ENCODE measurements at regions not wholly inside any gene's neighbourhood (a gene's known extent, or its start where the extent isn't known, plus 50 kb on each side); places are given as distances from the start of the nearest gene placed in this dataset.

DNA sequence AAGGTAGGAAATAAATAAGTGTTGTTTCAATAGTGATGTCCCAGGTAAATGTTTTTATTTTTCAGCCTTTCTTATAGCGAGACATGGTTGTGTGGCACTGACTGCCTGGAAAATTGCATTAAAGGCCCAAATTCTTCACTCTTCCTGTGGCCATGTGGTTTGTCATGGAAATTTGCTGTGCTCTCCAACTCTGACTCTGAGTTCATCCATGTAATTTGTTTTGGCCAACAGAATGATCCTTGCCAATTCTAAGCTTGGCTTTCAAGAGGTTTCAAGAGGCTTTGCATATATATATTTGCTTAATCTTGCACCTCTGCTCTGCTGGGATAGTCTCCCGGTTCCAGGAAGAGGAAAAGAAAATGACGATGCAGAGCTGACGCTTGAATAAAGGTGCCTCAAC lies 107.5 kb upstream of the ARHGEF26 start:
- no peak for DNase-seq

GRCh38 chr3:154015307-154015706 lies 105.9 kb upstream of the ARHGEF26 start:
- no peak for DNase-seq

- peak; percentile 14 for DNase-seq
Observed at GRCh38 chr3:154018100-154018696, 103.0 kb upstream of the ARHGEF26 start.

DNA sequence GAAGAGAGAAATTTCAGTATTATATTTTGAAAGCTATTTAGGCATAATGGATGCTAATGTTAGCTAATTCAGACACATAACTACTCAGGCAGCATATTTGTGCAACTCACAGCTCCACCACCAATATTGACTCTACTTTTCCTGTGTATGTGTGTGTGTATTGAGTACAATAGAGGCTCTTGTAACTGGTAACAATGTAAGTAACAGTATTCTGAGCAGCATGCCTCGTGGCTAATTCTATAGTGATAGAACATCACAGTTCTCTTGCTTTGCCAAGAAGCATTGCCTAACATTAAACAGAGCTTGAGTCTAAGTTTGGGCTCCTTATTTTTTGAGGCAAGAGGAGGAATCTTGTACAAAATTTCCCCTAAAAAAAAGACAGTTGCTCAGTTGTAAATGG lies 98.6 kb upstream of the ARHGEF26 start:
- DNase-seq, result no peak

DNA sequence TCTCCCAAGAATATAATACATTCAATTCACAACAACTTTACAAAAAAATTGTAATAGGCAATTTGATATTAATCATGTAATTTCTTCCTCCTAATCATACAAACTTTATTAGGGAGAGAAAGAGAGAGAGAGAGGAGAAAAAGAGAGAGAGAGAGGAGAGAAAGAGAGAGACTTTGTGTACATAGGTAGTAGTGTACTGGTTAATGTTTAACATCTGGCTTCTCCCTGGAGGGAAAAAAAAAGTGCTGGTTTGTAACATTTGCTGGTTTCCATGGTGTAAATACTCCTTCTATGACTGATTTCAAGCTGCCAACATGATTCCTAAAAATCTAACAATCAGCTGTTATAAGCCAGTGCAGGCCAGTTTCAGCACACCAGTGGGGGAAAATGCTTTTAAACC lies 98.0 kb upstream of the ARHGEF26 start:
- no peak for DNase-seq

DNA sequence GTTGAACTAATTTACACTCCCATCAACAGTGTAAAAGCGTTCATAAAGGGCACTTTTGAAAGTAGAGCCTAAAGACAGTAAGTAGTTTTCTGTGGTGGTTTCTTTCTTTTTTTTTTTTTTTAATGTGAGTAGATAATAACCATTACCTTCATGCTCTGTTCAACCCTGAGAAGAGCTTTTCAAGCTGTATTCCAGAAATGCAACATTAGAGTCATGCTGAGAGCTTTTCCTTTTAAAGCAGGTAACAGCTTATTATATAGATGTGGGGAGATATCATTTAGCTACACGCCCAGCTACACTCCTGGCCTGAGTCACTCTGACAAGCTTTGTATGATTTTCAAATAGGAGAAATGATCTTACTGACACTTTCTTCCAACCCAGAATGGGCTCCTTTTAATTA lies 96.2 kb upstream of the ARHGEF26 start:
- no peak for DNase-seq

DNA sequence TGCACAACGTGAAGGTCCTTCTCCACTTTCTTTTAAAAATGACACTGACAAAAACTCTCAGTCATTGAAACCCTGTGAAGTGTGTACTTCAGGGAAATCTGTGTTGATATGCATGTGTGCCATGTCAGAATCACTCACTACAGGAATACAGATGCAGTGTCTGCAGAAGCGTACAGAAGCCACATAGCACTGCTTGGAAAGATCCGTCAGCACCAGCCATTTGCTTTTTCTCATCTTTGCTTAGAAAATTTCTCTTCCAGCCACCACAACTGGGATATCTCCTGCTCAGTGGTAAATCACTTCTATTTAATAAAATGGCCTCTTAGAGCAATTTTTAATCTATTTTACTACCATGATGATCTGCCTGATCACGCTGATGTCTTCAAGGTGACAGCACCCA lies 91.3 kb upstream of the ARHGEF26 start:
- no peak for DNase-seq

DNA sequence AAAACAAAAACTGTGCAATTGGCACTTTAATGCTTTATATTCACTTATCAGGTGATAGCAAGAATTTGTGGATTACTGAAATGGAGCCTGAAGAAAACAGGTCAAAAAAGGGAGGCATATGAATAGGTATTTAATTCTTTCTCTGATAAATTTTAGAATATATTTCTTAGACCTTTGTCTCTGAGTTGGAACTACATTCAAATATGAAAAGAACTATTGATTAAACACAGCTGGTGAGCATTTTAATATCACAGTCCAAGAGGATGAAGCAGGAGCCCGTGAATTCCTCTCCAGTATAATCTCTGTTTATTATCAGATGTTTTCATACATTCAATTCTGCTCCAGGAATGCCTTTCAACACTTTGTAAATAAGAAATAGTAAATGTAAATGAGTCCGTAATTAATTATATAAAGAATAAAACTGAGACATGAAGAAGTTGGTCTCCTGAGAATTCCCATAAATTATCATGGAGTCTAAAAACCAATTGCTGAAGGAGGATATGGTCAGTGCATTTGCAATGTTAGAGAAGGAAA lies 86.3 kb upstream of the ARHGEF26 start:
- no peak for DNase-seq

- DNase-seq, result no peak
Observed at GRCh38 chr3:154040283-154040682, 80.9 kb upstream of the ARHGEF26 start.

DNA sequence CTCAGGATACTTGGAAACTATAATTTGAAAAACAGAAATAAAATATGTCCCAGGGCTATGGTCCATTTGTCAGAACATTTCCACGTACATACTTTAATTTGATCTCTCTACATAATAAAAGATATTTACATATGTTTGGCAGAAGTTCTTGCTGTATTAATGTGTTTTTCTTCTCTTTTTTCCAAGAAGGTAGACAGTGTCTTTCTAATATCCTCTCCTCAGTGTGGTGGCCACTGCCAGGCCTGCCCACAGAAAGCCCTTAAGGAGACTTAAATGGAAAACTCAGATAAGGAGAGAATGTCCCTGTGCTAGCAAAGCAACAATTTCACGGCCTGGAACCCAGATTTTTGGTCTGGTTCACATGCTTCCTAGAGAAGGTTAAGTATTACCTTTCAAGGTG lies 76.5 kb upstream of the ARHGEF26 start:
- no peak for DNase-seq

- DNase-seq, result no peak
Observed at GRCh38 chr3:154050216-154050615, 71.0 kb upstream of the ARHGEF26 start.

DNA sequence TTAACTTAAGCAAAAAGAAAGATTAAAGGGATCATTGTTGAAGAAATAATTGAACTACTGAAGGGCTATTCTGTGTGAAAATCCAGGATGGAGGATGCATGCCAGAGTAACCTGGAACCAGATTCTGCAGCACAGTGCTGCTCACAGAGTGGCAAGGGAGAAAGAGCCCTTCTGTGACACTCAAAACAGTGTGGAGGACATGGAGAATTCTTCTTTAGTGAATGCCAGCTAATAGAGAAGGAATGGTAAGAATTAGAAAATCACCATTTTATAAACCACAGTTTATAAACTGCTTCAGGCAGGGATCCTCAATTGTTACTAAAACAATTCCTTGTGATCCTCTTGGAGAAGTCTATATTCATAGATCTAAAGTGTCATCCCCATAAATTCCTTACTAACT lies 70.4 kb upstream of the ARHGEF26 start:
- no peak for DNase-seq

DNA sequence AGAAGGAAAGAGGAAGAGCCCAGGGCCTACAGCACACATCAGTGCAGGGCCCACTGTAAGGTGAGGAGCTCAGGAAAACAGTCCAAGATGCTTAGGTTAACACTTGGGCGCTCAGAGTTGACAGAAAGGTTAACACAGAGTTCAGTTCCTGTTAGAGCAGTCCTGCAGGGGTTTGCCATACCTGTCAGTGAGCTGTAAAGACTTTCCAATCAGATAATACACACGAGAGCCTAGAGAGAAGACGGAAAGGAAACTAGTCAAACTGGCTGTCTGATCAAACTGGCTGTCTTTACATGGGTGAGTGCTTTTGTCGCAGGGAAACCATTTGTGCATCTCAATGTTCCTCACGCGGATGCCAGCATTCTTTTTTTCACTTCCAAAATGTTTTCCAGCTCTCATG lies 61.4 kb upstream of the ARHGEF26 start:
- no peak for DNase-seq

GRCh38 chr3:154060238-154061000 lies 60.8 kb upstream of the ARHGEF26 start:
- no peak for DNase-seq

GRCh38 chr3:154061001-154061370 lies 60.2 kb upstream of the ARHGEF26 start:
- DNase-seq, result no peak

GRCh38 chr3:154062513-154062912 lies 58.7 kb upstream of the ARHGEF26 start:
- DNase-seq, result no peak

DNA sequence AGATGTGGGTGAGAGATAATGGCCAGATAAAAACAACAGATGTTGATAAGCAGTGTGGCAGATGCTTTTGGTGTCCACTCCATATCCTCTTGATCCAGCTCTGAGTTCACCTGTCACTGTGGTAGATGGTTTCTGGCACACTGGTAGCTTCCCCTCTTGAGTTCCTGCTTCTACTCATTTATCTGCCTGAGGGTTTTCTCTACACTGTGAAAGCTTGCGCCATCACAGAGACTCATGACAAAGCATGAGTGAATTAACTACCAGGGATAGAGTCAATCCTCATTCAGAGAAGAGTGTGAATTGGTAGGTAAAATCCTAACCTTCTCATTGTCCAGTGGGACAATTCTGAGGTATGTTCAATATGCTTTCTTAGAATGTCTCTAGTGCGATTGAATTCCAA lies 50.0 kb upstream of the ARHGEF26 start:
- no peak for DNase-seq

Measured in NCI-H524 treated with DMSO at 0.1 percent for 48 hours (cell line).